ENCODE measurements at regions not wholly inside any gene's neighbourhood (a gene's known extent, or its start where the extent isn't known, plus 50 kb on each side); places are given as distances from the start of the nearest gene placed in this dataset.

GRCh38 chr4:163070023-163070422 is 96.7 kb downstream of the NAF1 start:
- TF ChIP-seq CTCF (conservative IDR thresholded peaks at IDR 0.05; ENCODE audit: low read length) (no peak), EZH2phosphoT487 (IDR thresholded peaks at IDR 0.05; ENCODE audit: borderline replicate concordance) (no peak)

Data from Loucy (cell line).